HL-60 (cell line): ENCODE measurements at regions not wholly inside any gene's neighbourhood (a gene's known extent, or its start where the extent isn't known, plus 50 kb on each side); places are given as distances from the start of the nearest gene placed in this dataset.

Experiments used
- DNase-seq, 2 experiments: peaks; one replicate each; pipeline ENCODE4 v3.0.0-alpha.2; 2010 to 2020; ENCODE audit warnings: low read depth in 1 of 2, low spot score in 1 of 2
- H3K27ac ChIP-seq: fragments of 250-450 bp; sonication (Bioruptor Pico); replicated peaks from 2 replicates; pipeline ENCODE4 v1.5.1; 2020; ENCODE audit warnings: mild to moderate bottlenecking, moderate library complexity
- H3K27me3 ChIP-seq: fragments of 250-450 bp; sonication (Bioruptor Pico); 2 replicates; pipeline ENCODE4 v1.5.1; 2021; ENCODE audit warnings: mild to moderate bottlenecking, moderate library complexity; ENCODE audit not compliant: insufficient read depth, poor library complexity, severe bottlenecking
- H3K4me3 ChIP-seq: replicated peaks from 2 replicates; pipeline ENCODE4 v1.5.1; 2011; ENCODE audit warnings: mild to moderate bottlenecking, control low read depth, low read length; ENCODE audit not compliant: insufficient read depth
- CTCF ChIP-seq: IDR thresholded peaks from one replicate; pipeline ENCODE4 v1.5.1; 2011; ENCODE audit warnings: low read length, control low read depth, inconsistent platforms; ENCODE audit not compliant: insufficient read depth
- GABPA ChIP-seq: IDR thresholded peaks from 2 replicates; pipeline ENCODE4 v1.6.1; 2012; ENCODE audit warnings: low read depth
- POLR2AphosphoS5 ChIP-seq: IDR thresholded peaks from 2 replicates; pipeline ENCODE4 v1.6.1; 2012; ENCODE audit warnings: low read depth
- REST ChIP-seq: IDR thresholded peaks from 2 replicates; pipeline ENCODE4 v1.6.1; 2012; ENCODE audit warnings: low read depth; ENCODE audit not compliant: insufficient replicate concordance
- SPI1 ChIP-seq: IDR thresholded peaks from 2 replicates; pipeline ENCODE4 v1.6.1; 2012; ENCODE audit warnings: low read depth, mild to moderate bottlenecking, borderline replicate concordance

GRCh38 chr3:1529676-1530075 is 436.9 kb downstream of the CNTN6 start:
- no peak for DNase-seq
- TF ChIP-seq SPI1, result no peak
- TF ChIP-seq POLR2AphosphoS5, result no peak
- TF ChIP-seq GABPA, result no peak
- no peak for TF ChIP-seq CTCF
- no peak for TF ChIP-seq REST
- H3K27ac ChIP-seq, result no peak overlapping the region

GRCh38 chr3:1531981-1532380 is 439.2 kb downstream of the CNTN6 start:
- H3K27ac ChIP-seq, result no peak overlapping the region
- TF ChIP-seq SPI1 (no peak), REST (no peak), CTCF (no peak), GABPA (no peak), POLR2AphosphoS5 (no peak)
- DNase-seq, result no peak

More at GRCh38 chr3:1529676-1530075, 436.9 kb downstream of the CNTN6 start:
- Histone ChIP-seq H3K27me3 (no peaks in the 10 kb centered on the region), H3K4me3 (no peak overlapping the region)

GRCh38 chr3:1532935-1533606 is 440.2 kb downstream of the CNTN6 start:
- TF ChIP-seq CTCF (no peak), REST (no peak), POLR2AphosphoS5 (no peak), GABPA (no peak), SPI1 (no peak)
- no peak for DNase-seq
- no peak overlapping the region for H3K27ac ChIP-seq
- H3K27me3 ChIP-seq, result no peaks in the 10 kb centered on the region
- no peak overlapping the region for H3K4me3 ChIP-seq

More at GRCh38 chr3:1531981-1532380, 439.2 kb downstream of the CNTN6 start:
- no peaks in the 10 kb centered on the region for H3K27me3 ChIP-seq
- no peak overlapping the region for H3K4me3 ChIP-seq
